BJ (cell line): ENCODE measurements at regions not wholly inside any gene's neighbourhood (a gene's known extent, or its start where the extent isn't known, plus 50 kb on each side); places are given as distances from the start of the nearest gene placed in this dataset.

Experiments
- CTCF ChIA-PET: fragments of 350-600 bp; formaldehyde crosslinking; extraction: SDS; loops from one replicate; lab custom pipeline; 2021; ENCODE audit warnings: antibody characterized with exemption, inconsistent platforms; lab: Yijun Ruan, JAX
- POLR2A ChIA-PET: fragments of 300-600 bp; sonication (Branson Sonifier 250); formaldehyde crosslinking; extraction: SDS; loops from one replicate; lab custom pipeline; 2021; ENCODE audit warnings: antibody characterized with exemption; lab: Charles Lee
- DNase-seq: peaks from one replicate; pipeline ENCODE4 v3.0.0-alpha.2; 2011; ENCODE audit warnings: low read depth
- H3K27me3 ChIP-seq: 2 replicates; pipeline ENCODE4 v1.6.0; 2011; ENCODE audit warnings: low read length; ENCODE audit not compliant: control insufficient read depth, insufficient read depth
- H3K36me3 ChIP-seq: 2 replicates; pipeline ENCODE4 v1.5.1; 2011; ENCODE audit warnings: low read length; ENCODE audit not compliant: control insufficient read depth, insufficient read depth
- H3K4me3 ChIP-seq: 2 replicates; pipeline ENCODE4 v1.5.1; 2011; ENCODE audit warnings: low read depth, mild to moderate bottlenecking, control low read depth, low read length
- CTCF ChIP-seq: IDR thresholded peaks from 2 replicates; pipeline ENCODE4 v1.5.1; 2011; ENCODE audit warnings: low read depth, mild to moderate bottlenecking, control low read depth, inconsistent platforms, low read length, moderate library complexity; ENCODE audit not compliant: insufficient read depth

GRCh38 chr9:75395336-75395735, 307.0 kb downstream of the OSTF1 start:
- DNase-seq = no peak
- ChIA-PET CTCF (no interaction called here), POLR2A (no interaction called here)
- no peak overlapping the region for H3K4me3 ChIP-seq
- no peak for TF ChIP-seq CTCF
- H3K27me3 ChIP-seq = no peaks in the 10 kb centered on the region
- H3K36me3 ChIP-seq = no peaks in the 10 kb centered on the region

- ChIA-PET CTCF (no interaction called here), POLR2A (no interaction called here)
- H3K27me3 ChIP-seq = no peaks in the 10 kb centered on the region
- H3K36me3 ChIP-seq = no peaks in the 10 kb centered on the region
- no peak for TF ChIP-seq CTCF
- H3K4me3 ChIP-seq = no peak overlapping the region
- no peak for DNase-seq
Observed at GRCh38 chr9:75397836-75398235, 309.5 kb downstream of the OSTF1 start.

- ChIA-PET CTCF (no interaction called here), POLR2A (interaction anchor here (0.6 kb wide), 1 partner anchor 1334 kb away, joined by 9 read pairs; no protein-coding TSS in a partner anchor)
- H3K36me3 ChIP-seq = no peaks in the 10 kb centered on the region
- H3K4me3 ChIP-seq = no peak overlapping the region
- H3K27me3 ChIP-seq = no peaks in the 10 kb centered on the region
- no peak for TF ChIP-seq CTCF
- no peak for DNase-seq
Observed at GRCh38 chr9:75408391-75408790, 320.1 kb downstream of the OSTF1 start.

- Histone ChIP-seq H3K36me3 (no peaks in the 10 kb centered on the region), H3K4me3 (no peak overlapping the region), H3K27me3 (no peaks in the 10 kb centered on the region)
- no peak for TF ChIP-seq CTCF
- POLR2A ChIA-PET = no interaction called here
- no peak for DNase-seq
- CTCF ChIA-PET = no interaction called here
Observed at GRCh38 chr9:75410405-75410804, 322.1 kb downstream of the OSTF1 start.

- no peak for DNase-seq
- no peak overlapping the region for H3K4me3 ChIP-seq
- POLR2A ChIA-PET = no interaction called here
- no peaks in the 10 kb centered on the region for H3K27me3 ChIP-seq
- H3K36me3 ChIP-seq = no peaks in the 10 kb centered on the region
- no peak for TF ChIP-seq CTCF
- CTCF ChIA-PET = no interaction called here
Observed at GRCh38 chr9:75414371-75415160, 326.3 kb downstream of the OSTF1 start.
